HepG2 (cell line): ENCODE measurements at regions not wholly inside any gene's neighbourhood (a gene's known extent, or its start where the extent isn't known, plus 50 kb on each side); places are given as distances from the start of the nearest gene placed in this dataset.

Source experiments
- ATAC-seq: fragments of 200-7000 bp; cut with Tn5 transposase; 3 replicates; pipeline ENCODE4 v1.9.1; 2020; ENCODE audit warnings: mild to moderate bottlenecking, moderate library complexity
- BruUV-seq: library from RNA; stranded (reverse); fragments of 400-500 nt; replicated peaks from 2 replicates; lab custom pipeline; 2021; lab: Mats Ljungman, UMichigan
- CTCF ChIA-PET: fragments of 300-600 bp; formaldehyde crosslinking; extraction: SDS; loops from one replicate; lab custom pipeline; 2021; ENCODE audit warnings: low total read pairs, inconsistent platforms, low intra/inter-chr PET ratio; lab: Yijun Ruan, JAX
- POLR2A ChIA-PET: fragments of 350-600 bp; sonication (Branson Sonifier 250); formaldehyde crosslinking; loops from one replicate; lab custom pipeline; 2020; ENCODE audit warnings: antibody characterized with exemption, inconsistent platforms; lab: Yijun Ruan, JAX
- DNase-seq: peaks from one replicate; pipeline ENCODE4 v3.0.0-alpha.2; 2015; ENCODE audit warnings: low spot score
- FAIRE-seq: peaks from 3 replicates; lab custom pipeline; 2011; peaks lifted over from hg19 to GRCh38; lab: Jason Lieb, UNC
- H2AFZ ChIP-seq: one replicate; pipeline ENCODE4 v1.6.1; 2011; ENCODE audit warnings: low read length, inconsistent platforms
- H3K27ac ChIP-seq: fragments of 300-600 bp; 3 replicates; pipeline ENCODE4 v1.8.0; 2011; ENCODE audit warnings: mixed run types, mild to moderate bottlenecking, mixed read lengths, low read length, inconsistent platforms; ENCODE audit not compliant: insufficient read depth; ENCODE audit errors: extremely low read length
- H3K27me3 ChIP-seq, 2 experiments: fragments of 200-600 bp in 1 of 2; 2 replicates in 1 of 2; 3 replicates in 1 of 2; pipeline versions ENCODE4 v1.6.0 to v1.8.0; 2011; ENCODE audit warnings: low read length in 2 of 2, mild to moderate bottlenecking in 2 of 2, moderate library complexity in 2 of 2, inconsistent platforms in 1 of 2; ENCODE audit not compliant: insufficient read depth in 2 of 2, control insufficient read depth in 1 of 2
- H3K36me3 ChIP-seq, 2 experiments: fragments of 200-600 bp in 1 of 2; replicated peaks in 1 of 2; 2 replicates in 1 of 2; 3 replicates in 1 of 2; pipeline versions ENCODE4 v1.5.1 to v1.8.0; 2011; ENCODE audit warnings: low read length in 2 of 2, inconsistent platforms in 1 of 2; ENCODE audit not compliant: insufficient read depth in 2 of 2, control insufficient read depth in 1 of 2
- H3K4me1 ChIP-seq: 2 replicates; pipeline ENCODE4 v1.5.1; 2012; ENCODE audit warnings: low read length, inconsistent platforms; ENCODE audit not compliant: insufficient read depth
- H3K4me2 ChIP-seq: 2 replicates; pipeline ENCODE4 v1.6.0; 2011; ENCODE audit warnings: low read depth, low read length, inconsistent platforms
- H3K4me3 ChIP-seq, 3 experiments: fragments of 200-600 bp in 1 of 3; sonication (generic), shearing (Covaris generic) in 1 of 3; replicated peaks in 1 of 3; 2 replicates each; pipeline ENCODE4 v1.5.1; 2011 to 2016; ENCODE audit warnings: low read length in 3 of 3, inconsistent platforms in 2 of 3, low read depth in 2 of 3, mild to moderate bottlenecking in 2 of 3, control low read depth in 1 of 3, mixed read lengths in 1 of 3; ENCODE audit not compliant: insufficient read depth in 1 of 3
- H3K79me2 ChIP-seq: one replicate; pipeline ENCODE4 v1.6.1; 2011; ENCODE audit warnings: low read length, inconsistent platforms; ENCODE audit not compliant: insufficient read depth
- H3K9ac ChIP-seq: 2 replicates; pipeline ENCODE4 v1.6.0; 2011; ENCODE audit warnings: mild to moderate bottlenecking, low read depth, low read length, inconsistent platforms; ENCODE audit not compliant: insufficient read depth
- H3K9me3 ChIP-seq: 2 replicates; pipeline ENCODE4 v1.5.1; 2012; ENCODE audit warnings: mild to moderate bottlenecking, low read length
- H4K20me1 ChIP-seq: 2 replicates; pipeline ENCODE4 v1.6.0; 2011; ENCODE audit warnings: inconsistent platforms, mild to moderate bottlenecking, low read length, moderate library complexity; ENCODE audit not compliant: insufficient read depth
- ADNP ChIP-seq: sonication (generic); formaldehyde crosslinking; IDR thresholded peaks from 2 replicates; pipeline ENCODE4 v1.4.0; 2020; ENCODE audit warnings: missing genetic modification reagents
- HNRNPLL ChIP-seq: fragments of 200-400 bp; formaldehyde crosslinking; IDR thresholded peaks from 2 replicates; pipeline ENCODE4 v1.6.1; 2017; ENCODE audit warnings: mild to moderate bottlenecking, low read depth, low read length; ENCODE audit not compliant: poor library complexity, severe bottlenecking
- NFYC ChIP-seq: IDR thresholded peaks from 2 replicates; pipeline ENCODE4 v1.6.1; 2016; ENCODE audit warnings: missing genetic modification reagents, missing compliant biosample characterization
- RAD21 ChIP-seq: fragments of 450-650 bp; formaldehyde crosslinking; IDR thresholded peaks from 2 replicates; pipeline ENCODE4 v1.5.0; 2020; ENCODE audit warnings: mild to moderate bottlenecking
- SP1 ChIP-seq, 2 experiments: fragments of 450-650 bp in 1 of 2; sonication (generic) in 1 of 2; formaldehyde crosslinking in 1 of 2; IDR thresholded peaks; 2 replicates each; pipeline versions ENCODE4 v1.4.0 to v1.6.1; 2016 to 2020; ENCODE audit warnings: missing genetic modification reagents in 1 of 2
- SUZ12 ChIP-seq: fragments of 150-350 bp; IDR thresholded peaks from 2 replicates; pipeline ENCODE4 v1.6.1; 2014; ENCODE audit warnings: low read depth, low read length
- YEATS2 ChIP-seq: sonication (generic); formaldehyde crosslinking; IDR thresholded peaks from 2 replicates; pipeline ENCODE4 v1.4.0; 2020; ENCODE audit warnings: missing genetic modification reagents, borderline replicate concordance
- ZMYM4 ChIP-seq: sonication (generic); formaldehyde crosslinking; IDR thresholded peaks from 2 replicates; pipeline ENCODE4 v1.8.1; 2023; ENCODE audit warnings: mild to moderate bottlenecking, missing genetic modification reagents
- ZNF382 ChIP-seq: sonication (generic); formaldehyde crosslinking; IDR thresholded peaks from 2 replicates; pipeline ENCODE4 v1.5.0; 2020; ENCODE audit warnings: missing genetic modification reagents, mild to moderate bottlenecking, borderline replicate concordance
- WGBS: methylation state at CpG from one replicate; pipeline ENCODE4 v1.1.6; 2017; ENCODE audit warnings: low lambda C conversion rate; 5-methylcytosine and 5-hydroxymethylcytosine counted together
- in situ Hi-C: cut with HindIII; loops from 2 replicates; pipeline ENCODE4 v1.10.0; 2017; ENCODE audit warnings: low pct_unique_long_range_greater_than_20kb; ENCODE audit not compliant: extremely low pct_ligation_motif_present
- intact Hi-C: fragments of 100-400 bp; cut with micrococcal nuclease; formaldehyde crosslinking; loops from one replicate; pipeline ENCODE4 v1.10.0; 2022; ENCODE audit not compliant: unreplicated experiment
- TF ChIP-seq, protein P1 (sequence below): IDR thresholded peaks from 2 replicates; pipeline ENCODE4 v1.6.1; 2012; ENCODE audit warnings: inconsistent platforms
- TF ChIP-seq, protein P2 (sequence below): sonication (generic); formaldehyde crosslinking; IDR thresholded peaks from 2 replicates; pipeline ENCODE4 v1.8.1; 2023; ENCODE audit warnings: missing genetic modification reagents, inconsistent platforms, borderline replicate concordance
- TF ChIP-seq, protein P3 (sequence below): sonication (generic); formaldehyde crosslinking; IDR thresholded peaks from 2 replicates; pipeline ENCODE4 v1.4.0; 2020; ENCODE audit warnings: missing genetic modification reagents

- TF ChIP-seq HNRNPLL (no peak), ZMYM4 (CRISPR knock-in tag) (no peak), YEATS2 (CRISPR knock-in tag) (no peak), RAD21 (CRISPR knock-in tag) (no peak), SP1 (IDR thresholded peaks at IDR 0.05) (no peak), SP1 (CRISPR knock-in tag; IDR thresholded peaks at IDR 0.05) (no peak), SUZ12 (no peak), ADNP (CRISPR knock-in tag) (no peak), NFYC (CRISPR knock-in tag) (no peak), ZNF382 (CRISPR knock-in tag) (no peak)
- TF ChIP-seq, protein P1, sequence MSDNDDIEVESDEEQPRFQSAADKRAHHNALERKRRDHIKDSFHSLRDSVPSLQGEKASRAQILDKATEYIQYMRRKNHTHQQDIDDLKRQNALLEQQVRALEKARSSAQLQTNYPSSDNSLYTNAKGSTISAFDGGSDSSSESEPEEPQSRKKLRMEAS: no peak
- TF ChIP-seq, protein P2, sequence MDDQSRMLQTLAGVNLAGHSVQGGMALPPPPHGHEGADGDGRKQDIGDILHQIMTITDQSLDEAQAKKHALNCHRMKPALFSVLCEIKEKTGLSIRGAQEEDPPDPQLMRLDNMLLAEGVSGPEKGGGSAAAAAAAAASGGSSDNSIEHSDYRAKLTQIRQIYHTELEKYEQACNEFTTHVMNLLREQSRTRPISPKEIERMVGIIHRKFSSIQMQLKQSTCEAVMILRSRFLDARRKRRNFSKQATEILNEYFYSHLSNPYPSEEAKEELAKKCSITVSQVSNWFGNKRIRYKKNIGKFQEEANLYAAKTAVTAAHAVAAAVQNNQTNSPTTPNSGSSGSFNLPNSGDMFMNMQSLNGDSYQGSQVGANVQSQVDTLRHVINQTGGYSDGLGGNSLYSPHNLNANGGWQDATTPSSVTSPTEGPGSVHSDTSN (CRISPR knock-in tag): no peak
- TF ChIP-seq, protein P3, sequence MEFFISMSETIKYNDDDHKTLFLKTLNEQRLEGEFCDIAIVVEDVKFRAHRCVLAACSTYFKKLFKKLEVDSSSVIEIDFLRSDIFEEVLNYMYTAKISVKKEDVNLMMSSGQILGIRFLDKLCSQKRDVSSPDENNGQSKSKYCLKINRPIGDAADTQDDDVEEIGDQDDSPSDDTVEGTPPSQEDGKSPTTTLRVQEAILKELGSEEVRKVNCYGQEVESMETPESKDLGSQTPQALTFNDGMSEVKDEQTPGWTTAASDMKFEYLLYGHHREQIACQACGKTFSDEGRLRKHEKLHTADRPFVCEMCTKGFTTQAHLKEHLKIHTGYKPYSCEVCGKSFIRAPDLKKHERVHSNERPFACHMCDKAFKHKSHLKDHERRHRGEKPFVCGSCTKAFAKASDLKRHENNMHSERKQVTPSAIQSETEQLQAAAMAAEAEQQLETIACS (CRISPR knock-in tag): no peak
- in situ Hi-C loops: no loop called here
- DNase-seq: no peak
- no peak overlapping the region for H3K4me2 ChIP-seq
- FAIRE-seq: no peak
- no peak overlapping the region for H3K4me3 ChIP-seq
- peaks cover 5 to 43% of the 10 kb centered on the region in 2 experiments; a peak in 3 of 5 replicates for H3K27me3 ChIP-seq
- intact Hi-C loops: no loop called here
- POLR2A ChIA-PET: no interaction called here
- no TSS peak for BruUV-seq
- H4K20me1 ChIP-seq: no peaks in the 10 kb centered on the region
- H3K27ac ChIP-seq: no peak overlapping the region
- CTCF ChIA-PET: no interaction called here
- H3K36me3 ChIP-seq: no peaks in the 10 kb centered on the region
- no peaks in the 10 kb centered on the region for H3K9me3 ChIP-seq
- ATAC-seq: no peak
- WGBS: 31% methylated on average over 8 of the region's 8 CpGs
- H3K4me1 ChIP-seq: peaks cover 10% of the 10 kb centered on the region; the same call in 1 of the 2 replicates
- no peak overlapping the region for H3K9ac ChIP-seq
- no peaks in the 10 kb centered on the region for H3K79me2 ChIP-seq
- H2AFZ ChIP-seq: no peak overlapping the region
These were observed 97.6 kb upstream of the AGAP1 start for GRCh38 chr2:235396071-235396846.
